ENCODE measurements at regions not wholly inside any gene's neighbourhood (a gene's known extent, or its start where the extent isn't known, plus 50 kb on each side); places are given as distances from the start of the nearest gene placed in this dataset.

DNA sequence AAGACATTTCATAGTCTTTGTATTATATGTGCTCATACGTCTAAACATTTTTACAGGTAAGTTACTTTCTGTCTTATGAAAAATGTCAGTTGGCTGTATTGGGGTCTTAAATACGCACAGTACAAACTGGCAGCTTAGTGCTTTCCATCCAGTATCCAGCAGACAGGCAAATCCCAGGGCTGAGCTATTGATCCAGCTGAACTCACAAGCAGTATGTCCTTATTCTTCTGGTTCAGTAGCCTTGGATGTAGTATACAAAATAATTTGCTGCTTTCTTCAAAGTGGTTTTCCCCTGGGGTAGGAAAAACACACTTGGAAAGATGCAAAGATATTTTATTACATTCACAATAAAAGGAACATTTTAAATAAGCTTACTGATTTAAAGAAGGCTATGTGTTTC lies 617.2 kb downstream of the NR2F1-AS1 start:
- no peak for DNase-seq (ENCODE audit: low spot score)
- TF ChIP-seq, protein P1, sequence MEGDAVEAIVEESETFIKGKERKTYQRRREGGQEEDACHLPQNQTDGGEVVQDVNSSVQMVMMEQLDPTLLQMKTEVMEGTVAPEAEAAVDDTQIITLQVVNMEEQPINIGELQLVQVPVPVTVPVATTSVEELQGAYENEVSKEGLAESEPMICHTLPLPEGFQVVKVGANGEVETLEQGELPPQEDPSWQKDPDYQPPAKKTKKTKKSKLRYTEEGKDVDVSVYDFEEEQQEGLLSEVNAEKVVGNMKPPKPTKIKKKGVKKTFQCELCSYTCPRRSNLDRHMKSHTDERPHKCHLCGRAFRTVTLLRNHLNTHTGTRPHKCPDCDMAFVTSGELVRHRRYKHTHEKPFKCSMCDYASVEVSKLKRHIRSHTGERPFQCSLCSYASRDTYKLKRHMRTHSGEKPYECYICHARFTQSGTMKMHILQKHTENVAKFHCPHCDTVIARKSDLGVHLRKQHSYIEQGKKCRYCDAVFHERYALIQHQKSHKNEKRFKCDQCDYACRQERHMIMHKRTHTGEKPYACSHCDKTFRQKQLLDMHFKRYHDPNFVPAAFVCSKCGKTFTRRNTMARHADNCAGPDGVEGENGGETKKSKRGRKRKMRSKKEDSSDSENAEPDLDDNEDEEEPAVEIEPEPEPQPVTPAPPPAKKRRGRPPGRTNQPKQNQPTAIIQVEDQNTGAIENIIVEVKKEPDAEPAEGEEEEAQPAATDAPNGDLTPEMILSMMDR (IDR thresholded peaks at IDR 0.05; ENCODE audit: extremely low read depth, missing control alignments) = no peak

DNA sequence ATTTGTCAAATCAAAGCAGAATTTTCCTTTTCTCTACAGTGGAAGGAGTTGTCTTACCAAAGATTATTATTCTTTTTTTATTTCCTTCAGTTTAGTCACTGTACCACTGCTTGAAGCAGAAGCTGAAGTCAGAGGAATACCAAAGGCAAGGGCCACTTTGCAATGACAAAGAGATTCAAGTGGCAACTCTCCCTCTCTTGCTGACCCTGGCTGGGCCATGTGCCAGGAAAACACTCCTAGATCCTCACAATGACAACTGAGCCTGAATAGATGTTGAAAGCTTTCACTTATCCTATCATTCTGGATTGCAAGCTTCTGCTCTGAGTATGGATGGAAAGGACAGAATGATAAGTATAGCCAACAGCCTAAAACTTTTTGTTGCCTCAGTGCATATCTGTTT lies 618.3 kb downstream of the NR2F1-AS1 start:
- DNase-seq (ENCODE audit: low spot score) = no peak
- TF ChIP-seq, protein P1 (IDR thresholded peaks at IDR 0.05; ENCODE audit: extremely low read depth, missing control alignments) = no peak

DNA sequence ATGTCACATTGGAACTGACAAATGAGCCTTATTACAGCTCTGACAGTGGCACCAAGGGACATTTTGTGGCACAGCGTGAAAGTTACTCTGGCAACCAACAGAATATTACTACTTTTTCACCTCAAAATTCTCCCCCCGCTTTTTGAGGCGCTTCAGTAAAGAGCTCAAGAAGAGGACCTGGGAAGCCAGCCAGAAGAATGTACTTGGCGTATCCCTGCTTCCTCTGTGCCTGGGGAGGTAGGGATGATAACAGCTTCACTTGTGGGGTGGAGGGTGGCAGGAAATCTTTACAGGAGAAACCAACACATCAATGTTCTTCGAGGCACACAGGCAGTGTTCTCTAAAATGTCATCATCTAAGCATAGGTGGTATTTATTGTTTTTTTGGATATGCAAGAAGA lies 624.1 kb downstream of the NR2F1-AS1 start:
- TF ChIP-seq, protein P1 (IDR thresholded peaks at IDR 0.05; ENCODE audit: extremely low read depth, missing control alignments) = no peak
- DNase-seq (ENCODE audit: low spot score) = no peak

DNA sequence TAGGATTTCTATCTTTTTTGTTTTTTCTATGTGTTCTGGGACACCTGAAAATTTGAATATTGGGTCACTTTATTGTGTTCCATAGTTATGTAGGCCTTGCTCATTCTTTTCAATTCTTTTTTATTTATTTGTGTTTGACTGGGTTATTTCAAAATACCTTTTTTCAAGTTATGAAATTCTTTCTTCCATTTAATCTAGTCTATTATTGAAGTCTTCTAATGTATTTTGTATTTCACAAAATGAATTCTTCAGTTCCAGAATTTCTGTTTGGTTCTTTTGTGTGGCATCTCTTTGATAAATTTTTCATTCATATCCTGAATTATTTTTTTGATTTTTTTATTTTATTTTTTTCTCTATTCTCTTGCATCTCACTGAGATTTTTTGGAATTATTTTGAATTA lies 628.8 kb downstream of the NR2F1-AS1 start:
- TF ChIP-seq, protein P1 (IDR thresholded peaks at IDR 0.05; ENCODE audit: extremely low read depth, missing control alignments) = no peak
- DNase-seq (ENCODE audit: low spot score) = no peak

DNA sequence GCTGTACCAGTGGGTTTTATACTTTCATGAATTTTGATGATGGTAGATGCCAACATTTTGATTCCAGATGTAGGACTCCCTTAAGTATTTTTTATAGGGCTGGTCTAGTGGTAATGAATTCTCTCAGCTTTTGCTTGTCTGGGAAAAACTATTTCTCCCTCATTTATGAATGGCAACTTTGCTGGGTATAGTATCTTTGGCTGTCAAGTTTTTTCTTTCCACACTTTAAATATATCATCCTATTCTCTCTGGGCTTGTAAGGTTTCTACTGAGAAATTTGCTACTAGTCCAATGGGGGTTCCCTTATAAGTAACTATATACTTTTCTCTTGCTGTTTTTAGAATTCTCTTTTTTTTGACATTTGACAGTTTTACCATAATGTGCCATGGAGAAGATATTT lies 629.3 kb downstream of the NR2F1-AS1 start:
- TF ChIP-seq, protein P1 (IDR thresholded peaks at IDR 0.05; ENCODE audit: extremely low read depth, missing control alignments) = no peak

DNA sequence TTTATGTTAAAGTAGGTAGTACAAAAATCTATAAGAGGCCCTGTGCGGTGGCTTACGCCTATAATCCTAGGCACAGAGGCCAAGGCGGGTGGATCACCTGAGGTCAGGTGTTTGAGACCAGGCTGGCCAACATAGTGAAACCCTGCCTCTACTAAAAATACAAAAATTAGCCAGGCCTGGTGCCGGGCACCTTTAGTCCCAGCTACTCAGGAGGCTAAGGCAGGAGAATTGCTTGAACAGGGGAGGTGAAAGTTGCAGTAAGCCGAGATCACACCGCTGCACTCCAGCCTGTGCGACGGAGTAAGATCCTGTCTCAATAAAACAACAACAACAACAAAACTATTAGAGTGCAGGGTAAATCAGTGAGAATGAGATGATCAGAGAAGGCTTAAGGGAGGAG lies 634.5 kb downstream of the NR2F1-AS1 start:
- TF ChIP-seq, protein P1 (IDR thresholded peaks at IDR 0.05; ENCODE audit: extremely low read depth, missing control alignments) = no peak
- no peak for DNase-seq (ENCODE audit: low spot score)

More for the DNA sequence above, 629.3 kb downstream of the NR2F1-AS1 start:
- no peak for DNase-seq (ENCODE audit: low spot score)

DNA sequence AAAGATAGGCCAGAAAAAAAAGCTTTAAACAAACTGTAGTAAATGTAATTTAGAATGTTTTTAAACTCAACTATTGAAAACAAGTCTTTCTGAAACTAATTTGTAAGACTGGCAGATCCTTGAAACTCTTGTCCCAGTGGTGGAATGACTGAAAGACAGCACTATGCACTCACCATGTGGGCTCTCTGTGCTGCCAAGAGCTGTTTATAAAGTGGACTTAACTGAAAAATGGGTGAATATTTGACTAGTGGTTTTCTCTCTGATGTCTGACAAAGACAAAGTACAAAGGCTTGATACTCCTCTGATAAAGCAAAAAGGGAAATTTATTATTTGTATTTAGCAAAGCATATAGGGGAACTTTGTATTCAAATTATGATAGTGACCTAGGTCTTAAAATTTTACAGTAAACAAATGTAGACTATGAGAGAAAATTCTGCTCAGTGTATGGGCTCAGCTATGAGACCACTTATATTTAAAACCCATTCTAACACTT lies 635.4 kb downstream of the NR2F1-AS1 start:
- DNase-seq (ENCODE audit: low spot score) = no peak

More for the DNA sequence above, 635.4 kb downstream of the NR2F1-AS1 start:
- TF ChIP-seq, protein P1 (IDR thresholded peaks at IDR 0.05; ENCODE audit: extremely low read depth, missing control alignments) = no peak

Measured in GM20000 (cell line).